Keratinocyte (primary cell): ENCODE measurements at regions not wholly inside any gene's neighbourhood (a gene's known extent, or its start where the extent isn't known, plus 50 kb on each side); places are given as distances from the start of the nearest gene placed in this dataset.

Experiments used
- DNase-seq: peaks from one replicate; pipeline ENCODE4 v3.0.0-alpha.2; 2011; ENCODE audit warnings: low read depth, missing footprints, low spot score
- FAIRE-seq: peaks from 2 replicates; lab custom pipeline; 2011; peaks lifted over from hg19 to GRCh38; lab: Jason Lieb, UNC
- H2AFZ ChIP-seq: 2 replicates; pipeline ENCODE4 v1.6.0; 2012; ENCODE audit warnings: low read length, control low read depth, inconsistent platforms; ENCODE audit not compliant: control insufficient read depth
- H3K27ac ChIP-seq: 2 replicates; pipeline ENCODE4 v1.5.1; 2011; ENCODE audit warnings: low read length; ENCODE audit not compliant: control insufficient read depth, insufficient read depth
- H3K27me3 ChIP-seq: 3 replicates; pipeline ENCODE4 v1.6.0; 2011; ENCODE audit warnings: low read length; ENCODE audit not compliant: control insufficient read depth, insufficient read depth; ENCODE audit errors: extremely low read depth
- H3K36me3 ChIP-seq, 2 experiments: 2 replicates in 1 of 2; 3 replicates in 1 of 2; pipeline ENCODE4 v1.5.1; 2011; ENCODE audit warnings: low read length in 2 of 2, mild to moderate bottlenecking in 1 of 2; ENCODE audit not compliant: control insufficient read depth in 2 of 2, insufficient read depth in 2 of 2; ENCODE audit errors: extremely low read depth in 1 of 2
- H3K4me1 ChIP-seq: 3 replicates; pipeline ENCODE4 v1.5.1; 2011; ENCODE audit warnings: low read length; ENCODE audit not compliant: control insufficient read depth, insufficient read depth; ENCODE audit errors: extremely low read depth
- H3K4me2 ChIP-seq: 3 replicates; pipeline ENCODE4 v1.6.0; 2011; ENCODE audit warnings: low read depth, low read length; ENCODE audit not compliant: control insufficient read depth, insufficient read depth; ENCODE audit errors: extremely low read depth
- H3K4me3 ChIP-seq, 3 experiments: fragments of 200-600 bp in 1 of 3; sonication (generic) in 1 of 3; 2 replicates in 2 of 3; 3 replicates in 1 of 3; pipeline ENCODE4 v1.5.1; 2011 to 2016; ENCODE audit warnings: low read length in 3 of 3, mild to moderate bottlenecking in 3 of 3, control low read depth in 2 of 3, inconsistent platforms in 1 of 3, low read depth in 1 of 3, mixed read lengths in 1 of 3, mixed run types in 1 of 3, moderate library complexity in 1 of 3; ENCODE audit not compliant: control insufficient read depth in 2 of 3, insufficient read depth in 2 of 3; ENCODE audit errors: extremely low read depth in 1 of 3
- H3K79me2 ChIP-seq: 2 replicates; pipeline ENCODE4 v1.6.0; 2012; ENCODE audit warnings: low read length; ENCODE audit not compliant: control insufficient read depth, insufficient read depth
- H3K9ac ChIP-seq: 3 replicates; pipeline ENCODE4 v1.6.0; 2011; ENCODE audit warnings: low read length; ENCODE audit not compliant: control insufficient read depth, insufficient read depth; ENCODE audit errors: extremely low read depth
- H3K9me1 ChIP-seq: 3 replicates; pipeline ENCODE4 v1.6.0; 2011; ENCODE audit warnings: low read length; ENCODE audit not compliant: control insufficient read depth, insufficient read depth; ENCODE audit errors: extremely low read depth
- H3K9me3 ChIP-seq: 2 replicates; pipeline ENCODE4 v1.5.1; 2012; ENCODE audit warnings: low read depth, low read length; ENCODE audit not compliant: control insufficient read depth
- H4K20me1 ChIP-seq: 3 replicates; pipeline ENCODE4 v1.6.0; 2011; ENCODE audit warnings: low read length; ENCODE audit not compliant: control insufficient read depth, insufficient read depth; ENCODE audit errors: extremely low read depth
- CTCF ChIP-seq, 3 experiments: IDR thresholded peaks in 1 of 3; conservative IDR thresholded peaks in 1 of 3; optimal IDR thresholded peaks in 1 of 3; 2 replicates in 2 of 3; 3 replicates in 1 of 3; pipeline versions ENCODE3 to v1.5.1; 2011; ENCODE audit warnings: low read length in 3 of 3, mild to moderate bottlenecking in 3 of 3, moderate library complexity in 2 of 3, control low read depth in 1 of 3, inconsistent platforms in 1 of 3; ENCODE audit not compliant: insufficient read depth in 2 of 3; ENCODE audit errors: extremely low read depth in 1 of 3
- EZH2 ChIP-seq: IDR thresholded peaks from one replicate; pipeline ENCODE4 v1.6.1; 2012; ENCODE audit warnings: inconsistent platforms, mild to moderate bottlenecking, low read length, moderate library complexity
- dilution Hi-C: fragments of 300-500 bp; cut with MboI; formaldehyde crosslinking; loops from one replicate; pipeline ENCODE4 v1.7.0; 2020; ENCODE audit warnings: low sequenced_read_pairs; ENCODE audit not compliant: extremely low pct_ligation_motif_present

GRCh38 chr20:16678779-16679178, 51.0 kb upstream of the SNRPB2 start:
- Histone ChIP-seq H3K27ac (no peak overlapping the region), H3K4me1 (no peaks in the 10 kb centered on the region), H3K79me2 (no peaks in the 10 kb centered on the region), H3K4me2 (no peak overlapping the region), H3K36me3 (no peaks in the 10 kb centered on the region), H3K9me3 (no peaks in the 10 kb centered on the region), H4K20me1 (no peaks in the 10 kb centered on the region), H3K9me1 (no peaks in the 10 kb centered on the region), H2AFZ (no peak overlapping the region), H3K27me3 (no peaks in the 10 kb centered on the region), H3K4me3 (no peak overlapping the region), H3K9ac (no peak overlapping the region)
- TF ChIP-seq CTCF (optimal IDR thresholded peaks at IDR 0.05 in 1 of 3, IDR thresholded peaks at IDR 0.05 in 1 of 3, conservative IDR thresholded peaks at IDR 0.05 in 1 of 3; ENCODE audit: extremely low read depth in 1 of 3, insufficient read depth in 2 of 3, low read length in 3 of 3) = no peak
- no peak for TF ChIP-seq EZH2
- dilution Hi-C loops = no loop called here
- FAIRE-seq (no peak), DNase-seq (no peak)

DNA sequence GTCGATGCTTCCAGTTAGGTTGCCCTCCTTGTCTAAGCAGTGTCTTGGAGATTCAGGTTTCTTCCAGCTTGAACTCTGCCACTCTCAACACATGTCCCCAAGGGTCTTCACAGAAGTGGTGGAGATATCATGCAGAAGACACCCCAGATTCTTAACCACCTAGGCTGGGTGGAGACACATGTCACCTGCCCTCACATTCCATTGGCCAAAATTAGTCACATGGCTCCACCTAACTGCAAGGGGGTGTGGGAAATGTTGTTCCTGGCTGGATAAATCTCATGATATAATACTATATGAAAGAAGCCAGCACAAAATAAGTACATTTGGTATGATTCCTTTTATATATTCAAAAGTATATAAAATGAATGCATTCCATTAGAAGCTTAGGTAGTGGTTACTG, 52.9 kb upstream of the SNRPB2 start:
- H4K20me1 ChIP-seq = no peaks in the 10 kb centered on the region
- no peak overlapping the region for H2AFZ ChIP-seq
- H3K27ac ChIP-seq = no peak overlapping the region
- H3K36me3 ChIP-seq = no peaks in the 10 kb centered on the region
- no peak overlapping the region for H3K9ac ChIP-seq
- H3K27me3 ChIP-seq = no peaks in the 10 kb centered on the region
- H3K79me2 ChIP-seq = no peaks in the 10 kb centered on the region
- no peaks in the 10 kb centered on the region for H3K4me1 ChIP-seq
- no peaks in the 10 kb centered on the region for H3K9me1 ChIP-seq
- no peak for FAIRE-seq
- no peaks in the 10 kb centered on the region for H3K9me3 ChIP-seq
- DNase-seq = no peak
- H3K4me2 ChIP-seq = no peak overlapping the region
- TF ChIP-seq CTCF (optimal IDR thresholded peaks at IDR 0.05 in 1 of 3, IDR thresholded peaks at IDR 0.05 in 1 of 3, conservative IDR thresholded peaks at IDR 0.05 in 1 of 3; ENCODE audit: extremely low read depth in 1 of 3, insufficient read depth in 2 of 3, low read length in 3 of 3) (no peak), EZH2 (no peak)
- H3K4me3 ChIP-seq = no peak overlapping the region
- dilution Hi-C loops = no loop called here
